ENCODE measurements at regions not wholly inside any gene's neighbourhood (a gene's known extent, or its start where the extent isn't known, plus 50 kb on each side); places are given as distances from the start of the nearest gene placed in this dataset.
"Not testable (repeated sequence)": the region's sequence is repeated elsewhere in the genome, so short reads cannot be mapped to it uniquely, and the experiment has no call there.

GRCh38 chr7:149681274-149681673 is 92.1 kb downstream of the ZNF467 start:
- no peak for DNase-seq

GRCh38 chr7:149680331-149681025 is 92.9 kb downstream of the ZNF467 start:
- no peak for DNase-seq

- DNase-seq, result not testable (repeated sequence)
Measured at GRCh38 chr7:149674728-149675385, 98.5 kb downstream of the ZNF467 start.

- no peak for DNase-seq
Measured at GRCh38 chr7:149673006-149673405, 100.4 kb downstream of the ZNF467 start.

GRCh38 chr7:149670288-149670687 is 103.1 kb downstream of the ZNF467 start:
- peak; percentile 81 for DNase-seq

GRCh38 chr7:149669121-149669818 is 104.1 kb downstream of the ZNF467 start:
- no peak for DNase-seq

- DNase-seq, result no peak
Measured at GRCh38 chr7:149666360-149666945, 106.9 kb downstream of the ZNF467 start.

- not testable (repeated sequence) for DNase-seq
Measured at GRCh38 chr7:149665618-149666017, 107.8 kb downstream of the ZNF467 start.

- DNase-seq, result no peak
Measured at GRCh38 chr7:149664666-149665065, 108.7 kb downstream of the ZNF467 start.

GRCh38 chr7:149664176-149664575 is 109.2 kb downstream of the ZNF467 start:
- DNase-seq, result no peak

- peak; percentile 52 for DNase-seq
Measured at GRCh38 chr7:149662591-149663095, 110.7 kb downstream of the ZNF467 start.

GRCh38 chr7:149655784-149656183 is 117.6 kb downstream of the ZNF467 start:
- no peak for DNase-seq

- DNase-seq, result no peak
Measured at GRCh38 chr7:149654588-149654987, 118.8 kb downstream of the ZNF467 start.

- DNase-seq, result not testable (repeated sequence)
Measured at GRCh38 chr7:149650190-149650589, 123.2 kb downstream of the ZNF467 start.

- DNase-seq, result no peak
Measured at GRCh38 chr7:149644754-149645153, 128.6 kb downstream of the ZNF467 start.

- DNase-seq, result no peak
Measured at GRCh38 chr7:149642589-149642988, 130.8 kb downstream of the ZNF467 start.

- no peak for DNase-seq
Measured at GRCh38 chr7:149638566-149639320, 134.6 kb downstream of the ZNF467 start.

GRCh38 chr7:149637911-149638565 is 135.3 kb downstream of the ZNF467 start:
- no peak for DNase-seq

- DNase-seq, result no peak
Measured at GRCh38 chr7:149635561-149636329, 137.6 kb downstream of the ZNF467 start.

- DNase-seq, result no peak
Measured at GRCh38 chr7:149633976-149634945, 136.7 kb upstream of the ZNF746 start.

All from NCI-H446 treated with DMSO at 0.1 percent for 48 hours (cell line).